ENCODE measurements at regions not wholly inside any gene's neighbourhood (a gene's known extent, or its start where the extent isn't known, plus 50 kb on each side); places are given as distances from the start of the nearest gene placed in this dataset.
A peak's percentile ranks its signal among the peaks of the same experiment; 100 is the strongest.

DNA sequence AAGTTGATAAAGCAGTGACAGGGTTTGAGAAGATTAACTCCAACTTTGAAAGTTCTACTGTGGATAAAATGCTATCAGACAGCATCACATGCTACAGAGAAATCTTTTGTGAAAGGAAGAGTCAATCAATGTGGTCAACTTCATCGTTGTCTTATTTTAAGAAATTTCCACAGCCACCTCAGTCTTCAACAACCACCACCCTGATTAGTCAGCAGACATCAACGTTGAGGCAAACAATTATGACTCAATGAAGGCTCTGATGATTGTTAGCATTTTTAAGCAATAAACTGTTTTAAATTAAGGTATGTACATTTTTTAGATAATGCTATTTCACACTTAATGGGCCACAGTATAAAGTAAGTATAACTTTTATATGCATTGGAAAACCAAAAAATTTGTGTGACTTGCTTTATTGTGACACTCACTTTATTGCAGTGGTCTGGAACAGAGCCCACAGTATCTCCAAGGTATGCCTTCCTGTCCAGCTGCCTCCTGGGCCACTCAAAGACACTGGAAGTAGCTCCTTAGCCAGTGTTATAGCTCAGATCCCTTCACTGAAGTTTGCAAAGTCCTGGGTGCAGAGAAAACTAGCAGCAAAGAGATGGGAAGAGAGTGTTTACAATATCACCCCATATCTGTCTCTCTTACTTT, 293.1 kb downstream of the ARHGAP12 start:
- DNase-seq: peak; percentile 13

DNA sequence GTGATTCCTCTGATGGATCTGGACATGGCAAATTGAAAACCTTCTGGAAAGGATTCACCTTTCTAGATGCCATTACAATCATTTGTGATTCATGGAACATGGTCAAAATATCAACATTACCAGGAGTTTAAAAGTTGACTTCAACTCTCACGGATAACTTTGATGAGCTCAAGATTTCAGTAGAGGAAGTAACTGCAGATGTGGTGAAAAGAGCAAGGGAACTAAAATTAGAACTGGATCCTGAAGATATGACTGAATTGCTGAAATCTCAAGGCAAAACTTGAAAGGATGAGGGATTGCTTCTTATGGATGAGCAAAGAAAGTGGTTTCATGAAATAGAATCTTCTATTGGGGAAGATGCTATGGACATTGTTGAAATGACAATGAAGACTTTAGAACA, 293.6 kb downstream of the ARHGAP12 start:
- DNase-seq: no peak

DNA sequence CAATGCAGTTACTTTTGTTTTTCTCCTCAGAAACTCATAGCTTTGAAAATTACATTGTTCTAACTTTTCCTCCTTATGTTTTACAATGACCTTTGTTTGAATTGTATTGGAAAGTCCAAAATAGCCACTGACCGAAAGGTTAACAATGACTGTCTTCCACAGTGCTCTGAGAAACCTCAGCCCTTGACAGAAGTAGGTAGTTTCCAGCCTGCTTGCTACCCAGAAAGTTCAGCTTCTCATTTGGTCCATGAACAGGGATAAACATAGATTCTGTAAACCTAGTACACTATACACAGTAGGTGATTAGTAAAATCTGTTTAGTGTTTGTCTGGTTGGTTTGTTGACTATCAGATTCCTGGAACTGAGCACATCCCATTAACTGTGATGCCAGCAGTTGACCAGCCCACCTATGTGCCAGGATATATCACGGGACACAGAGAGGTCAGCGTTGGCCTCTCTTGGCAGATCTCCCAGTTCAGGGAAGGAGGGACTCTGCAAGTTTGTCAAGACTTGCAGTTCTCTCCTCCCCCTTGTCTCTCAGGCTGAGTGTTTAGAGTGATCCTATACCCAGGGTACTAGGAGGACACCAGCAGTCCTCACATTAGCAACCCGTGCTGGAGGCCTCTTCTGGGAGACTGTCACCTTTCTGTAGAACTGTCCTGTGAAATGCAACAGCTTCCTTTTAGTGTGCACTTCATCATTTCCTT, 297.6 kb downstream of the ARHGAP12 start:
- DNase-seq: no peak

DNA sequence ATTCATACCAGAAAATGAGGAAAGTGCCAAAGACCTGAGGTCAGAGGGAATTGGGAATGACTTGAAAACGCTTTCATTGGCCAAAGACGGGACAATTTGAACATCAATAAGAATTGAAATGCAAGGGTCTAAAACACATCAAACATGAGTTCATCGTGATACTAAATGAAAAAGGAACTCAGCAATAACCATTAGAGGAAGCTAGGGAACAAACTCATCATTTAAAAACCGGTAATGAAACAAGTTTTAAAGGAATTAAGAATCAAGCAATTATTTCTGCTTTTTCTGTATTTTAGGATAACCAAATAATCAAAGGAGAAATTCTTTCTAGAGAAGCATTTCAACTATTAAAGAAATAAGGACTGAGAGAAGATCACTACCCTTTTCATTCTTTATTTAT, 303.1 kb downstream of the ARHGAP12 start:
- no peak for DNase-seq

DNA sequence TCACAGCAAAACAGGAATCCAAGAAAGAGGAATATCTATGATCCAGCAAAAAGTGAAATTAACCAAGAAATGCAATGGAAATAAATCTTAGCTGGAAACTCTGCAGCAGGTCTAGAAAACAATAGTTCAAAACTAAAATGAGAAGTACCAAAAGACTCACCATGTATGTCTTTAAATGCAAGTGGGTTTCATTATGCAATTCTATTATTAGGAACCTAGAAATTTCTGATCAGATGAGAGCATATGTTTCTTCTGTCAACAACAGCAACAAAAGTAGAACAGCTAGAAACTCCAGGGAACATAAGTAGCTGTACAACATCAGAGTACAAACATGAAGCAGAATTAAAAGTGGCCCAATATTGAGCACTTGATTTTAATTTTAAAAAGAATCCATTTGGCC, 304.0 kb downstream of the ARHGAP12 start:
- no peak for DNase-seq

DNA sequence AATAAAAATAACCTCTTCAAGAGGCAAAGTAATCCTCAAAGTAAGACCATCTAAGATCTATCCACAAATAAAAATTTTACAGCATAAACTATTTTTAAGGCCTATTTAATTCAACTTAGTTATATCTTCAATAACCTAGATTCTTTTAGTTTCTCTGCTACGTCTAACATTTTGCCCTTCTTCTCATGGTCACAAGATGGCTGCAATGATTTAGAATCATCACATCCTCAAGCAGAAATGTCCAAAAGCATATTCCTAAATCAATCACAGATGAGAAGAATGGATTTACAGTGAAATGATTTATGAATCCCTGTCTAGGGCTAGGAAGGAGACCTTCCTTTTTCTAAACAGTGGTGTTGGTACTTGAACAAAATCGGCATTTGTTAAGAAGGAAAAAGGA, 304.7 kb downstream of the ARHGAP12 start:
- no peak for DNase-seq

- DNase-seq: no peak
Observed at GRCh38 chr10:31623466-31623865, 304.4 kb downstream of the ZEB1 start.

- no peak for DNase-seq
Observed at GRCh38 chr10:31622978-31623377, 304.0 kb downstream of the ZEB1 start.

- DNase-seq: no peak
Observed at GRCh38 chr10:31621733-31622132, 302.7 kb downstream of the ZEB1 start.

DNA sequence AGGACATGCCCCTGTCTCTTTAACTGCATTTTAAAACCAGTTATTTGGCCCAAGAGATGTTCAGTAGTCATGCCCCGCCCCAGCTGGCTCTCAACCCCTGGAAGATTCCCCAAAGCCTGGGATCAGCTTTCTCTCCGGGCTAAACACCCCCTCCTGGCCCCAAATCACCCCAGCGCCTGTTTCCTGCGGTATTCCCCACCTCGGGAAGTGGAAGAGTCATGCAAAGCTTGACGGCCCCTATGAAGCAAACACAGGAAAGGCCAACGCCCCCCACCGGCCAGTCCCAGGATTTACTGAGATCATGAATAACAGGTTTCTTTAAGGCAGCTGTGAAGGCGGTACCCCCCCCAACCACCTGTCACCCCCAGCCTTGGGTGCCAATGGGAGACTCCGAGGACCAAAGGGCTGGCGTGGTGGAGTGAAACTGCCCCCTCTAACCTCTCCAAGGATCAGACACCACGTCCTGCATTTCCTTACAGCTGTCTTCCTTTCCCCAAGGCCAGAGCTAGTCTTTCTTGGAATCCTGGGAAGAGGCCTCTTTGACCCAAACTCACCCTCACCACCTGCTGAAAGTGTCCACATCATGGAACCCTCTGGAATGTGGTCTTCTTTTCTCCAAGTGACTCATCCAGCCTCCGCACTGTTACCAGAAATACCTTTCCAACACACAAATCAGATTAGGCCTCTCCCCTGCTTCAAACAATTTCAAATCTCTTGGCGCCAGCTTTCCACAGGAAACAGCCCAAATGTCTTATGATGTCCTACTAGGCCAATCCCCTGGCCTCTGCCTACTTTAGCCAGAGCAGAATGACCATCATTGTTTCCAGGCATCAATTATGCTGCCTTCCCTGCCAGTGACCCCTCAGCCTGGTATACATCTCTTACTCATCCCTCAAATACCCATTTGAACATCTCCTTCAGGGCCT, 301.5 kb downstream of the ZEB1 start:
- DNase-seq: no peak

DNA sequence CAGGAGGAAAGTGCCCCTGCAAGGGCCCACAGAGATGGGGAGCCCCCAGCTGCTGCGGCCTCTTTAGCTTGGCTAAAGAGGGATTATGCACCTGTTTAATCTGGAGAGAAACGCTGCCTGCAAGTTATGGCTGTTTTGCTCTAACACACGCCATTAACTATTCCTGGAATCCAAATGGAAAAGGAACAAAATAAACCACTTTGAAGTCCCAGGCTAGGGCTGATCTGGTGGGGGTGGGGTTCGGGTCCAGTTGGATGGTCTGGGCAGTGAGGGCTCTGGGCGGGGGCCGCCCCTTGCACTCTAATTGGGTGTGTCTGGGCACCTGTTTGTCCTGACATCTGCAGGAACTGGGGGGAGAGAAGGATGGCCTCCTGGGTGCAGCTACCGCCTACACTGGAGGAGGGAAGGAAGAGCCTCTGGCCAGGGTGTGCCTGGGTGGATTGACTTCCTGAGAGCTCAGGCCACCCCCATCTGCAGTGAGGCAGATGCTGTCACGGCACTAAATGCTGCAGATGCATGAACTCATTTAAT, 300.6 kb downstream of the ZEB1 start:
- no peak for DNase-seq

GRCh38 chr10:31618541-31619291, 299.7 kb downstream of the ZEB1 start:
- DNase-seq: no peak

- no peak for DNase-seq
Observed at GRCh38 chr10:31617757-31618156, 298.7 kb downstream of the ZEB1 start.

- DNase-seq: no peak
Observed at GRCh38 chr10:31617133-31617532, 298.1 kb downstream of the ZEB1 start.

GRCh38 chr10:31615129-31615528, 296.1 kb downstream of the ZEB1 start:
- DNase-seq: no peak

GRCh38 chr10:31614611-31615010, 295.6 kb downstream of the ZEB1 start:
- DNase-seq: no peak

DNA sequence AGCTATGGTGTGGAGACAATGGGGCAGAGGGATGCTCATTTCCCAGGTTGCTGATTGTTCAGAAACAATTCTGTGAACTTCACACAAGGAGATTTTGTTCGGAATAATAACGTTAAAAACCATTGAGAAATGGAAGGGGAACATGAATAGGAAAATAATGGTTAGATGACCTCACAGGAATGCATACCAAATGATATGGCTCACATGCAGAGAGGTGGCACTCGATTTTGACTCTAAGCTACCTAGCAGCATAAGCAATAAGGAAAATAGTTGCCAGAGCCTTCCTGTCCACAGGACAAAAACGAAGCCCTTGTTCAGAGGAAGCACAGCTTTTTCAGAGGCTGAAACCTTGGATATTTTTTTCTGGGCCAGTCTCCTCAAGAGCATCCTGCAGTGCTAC, 293.1 kb downstream of the ZEB1 start:
- no peak for DNase-seq

GRCh38 chr10:31611161-31611560, 292.1 kb downstream of the ZEB1 start:
- no peak for DNase-seq

GRCh38 chr10:31607481-31607880, 288.5 kb downstream of the ZEB1 start:
- DNase-seq: no peak

GRCh38 chr10:31606841-31607240, 287.8 kb downstream of the ZEB1 start:
- no peak for DNase-seq

DNA sequence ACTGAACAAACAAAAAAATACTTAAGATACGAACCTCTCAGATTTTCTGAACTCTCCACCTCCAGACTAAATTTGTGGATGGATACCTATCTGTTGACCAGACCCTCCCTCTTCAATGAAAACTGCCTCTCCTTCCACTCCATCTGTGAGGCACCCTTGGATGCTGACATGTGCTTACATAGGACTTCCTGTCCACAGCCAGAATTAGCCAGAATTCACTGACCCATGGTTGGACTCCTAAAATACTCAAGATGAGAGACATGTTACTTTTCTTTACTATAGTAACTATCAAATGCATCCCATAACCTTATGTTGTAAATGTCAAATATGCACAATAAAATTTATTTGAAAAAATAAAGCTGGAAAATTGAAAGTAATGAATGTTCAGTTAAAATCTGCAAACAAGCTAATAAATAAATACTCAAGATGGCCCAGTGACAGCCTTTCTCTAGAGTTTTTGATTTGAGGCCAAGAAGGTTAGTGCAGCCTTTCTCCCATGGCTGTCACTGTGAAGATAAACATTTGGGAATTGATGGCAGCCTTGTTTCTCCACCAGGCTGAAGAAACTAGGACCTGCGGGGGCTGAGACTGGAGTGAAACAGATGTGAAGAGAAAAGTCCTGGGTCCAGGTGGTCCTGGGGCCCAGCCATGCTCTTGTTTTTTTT, 287.0 kb downstream of the ZEB1 start:
- DNase-seq: no peak

DNA sequence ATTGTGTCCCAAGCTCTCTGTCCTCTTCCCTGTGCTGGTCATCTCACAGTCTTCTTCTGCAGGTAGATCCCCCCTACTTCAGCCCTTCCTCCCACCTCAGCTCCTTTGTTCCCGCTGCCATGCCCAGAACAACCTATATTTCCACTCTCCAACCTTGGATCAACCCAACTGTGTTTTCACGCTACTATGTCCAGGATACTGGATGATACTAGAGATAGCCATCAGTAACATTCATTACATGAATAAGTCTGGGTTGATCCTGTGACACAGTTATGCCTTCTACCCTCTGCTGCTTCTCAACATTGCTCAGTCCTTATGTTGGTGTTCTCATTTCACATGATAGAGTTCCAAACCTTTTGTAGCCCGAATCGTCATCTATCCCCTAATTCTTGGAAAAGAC, 286.4 kb downstream of the ZEB1 start:
- DNase-seq: no peak

Data from activated CD4-positive, alpha-beta T cell treated with anti-CD3 and anti-CD28 coated beads, Interleukin-10, Interleukin-2, amounts not matched to agents 100 ng/mL and 50 ng/mL, durations not matched to agents 16 hours and 8 hours (primary cell).